Adrenal gland (tissue), 5 donors: ENCODE measurements at regions not wholly inside any gene's neighbourhood (a gene's known extent, or its start where the extent isn't known, plus 50 kb on each side); places are given as distances from the start of the nearest gene placed in this dataset.

Experiments used
- POLR2A ChIP-seq, 2 donors: fragments of 450-650 bp; IDR thresholded peaks; one replicate each; pipeline ENCODE4 v1.6.1; 2017; ENCODE audit warnings: antibody characterized with exemption in 2 of 2, mild to moderate bottlenecking in 2 of 2, moderate library complexity in 1 of 2
- TF ChIP-seq, protein P1 (sequence below), 6 experiments: fragments of 450-650 bp in 4 of 6; fragments of 200-600 bp in 2 of 6; sonication (generic) in 1 of 6; IDR thresholded peaks; 1 replicate in 5 of 6; 2 replicates in 1 of 6; pipeline versions ENCODE4 v1.5.1 to v1.8.0; 2016 to 2021; ENCODE audit warnings: antibody characterized with exemption in 6 of 6, mild to moderate bottlenecking in 2 of 6, moderate library complexity in 1 of 6
- donor health status: DM: no; HTN: no; CAD: no.

- TF ChIP-seq POLR2A (IDR thresholded peaks at IDR 0.05), result no peak
- TF ChIP-seq, protein P1, sequence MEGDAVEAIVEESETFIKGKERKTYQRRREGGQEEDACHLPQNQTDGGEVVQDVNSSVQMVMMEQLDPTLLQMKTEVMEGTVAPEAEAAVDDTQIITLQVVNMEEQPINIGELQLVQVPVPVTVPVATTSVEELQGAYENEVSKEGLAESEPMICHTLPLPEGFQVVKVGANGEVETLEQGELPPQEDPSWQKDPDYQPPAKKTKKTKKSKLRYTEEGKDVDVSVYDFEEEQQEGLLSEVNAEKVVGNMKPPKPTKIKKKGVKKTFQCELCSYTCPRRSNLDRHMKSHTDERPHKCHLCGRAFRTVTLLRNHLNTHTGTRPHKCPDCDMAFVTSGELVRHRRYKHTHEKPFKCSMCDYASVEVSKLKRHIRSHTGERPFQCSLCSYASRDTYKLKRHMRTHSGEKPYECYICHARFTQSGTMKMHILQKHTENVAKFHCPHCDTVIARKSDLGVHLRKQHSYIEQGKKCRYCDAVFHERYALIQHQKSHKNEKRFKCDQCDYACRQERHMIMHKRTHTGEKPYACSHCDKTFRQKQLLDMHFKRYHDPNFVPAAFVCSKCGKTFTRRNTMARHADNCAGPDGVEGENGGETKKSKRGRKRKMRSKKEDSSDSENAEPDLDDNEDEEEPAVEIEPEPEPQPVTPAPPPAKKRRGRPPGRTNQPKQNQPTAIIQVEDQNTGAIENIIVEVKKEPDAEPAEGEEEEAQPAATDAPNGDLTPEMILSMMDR (IDR thresholded peaks at IDR 0.05), result no peak
These were observed 131.8 kb downstream of the ABCC12 start for GRCh38 chr16:48024042-48024441.
